ENCODE measurements at regions not wholly inside any gene's neighbourhood (a gene's known extent, or its start where the extent isn't known, plus 50 kb on each side); places are given as distances from the start of the nearest gene placed in this dataset.

GRCh38 chr7:69250958-69251357 lies 347.3 kb upstream of the AUTS2 start:
- Histone ChIP-seq H3K36me3 (no peaks in the 10 kb centered on the region), H3K4me1 (no peaks in the 10 kb centered on the region), H3K27ac (no peak overlapping the region), H3K4me3 (no peak overlapping the region), H3K27me3 (no peaks in the 10 kb centered on the region), H3K9me3 (no peaks in the 10 kb centered on the region)
- WGBS, 2 donors = 90 to 93% methylated on average over 5 of the region's 5 CpGs
- TF ChIP-seq CTCF (IDR thresholded peaks at IDR 0.05) = no peak
- TF ChIP-seq POLR2AphosphoS5 (IDR thresholded peaks at IDR 0.05) = no peak
- TF ChIP-seq POLR2A (IDR thresholded peaks at IDR 0.05) = no peak
- no peak for TF ChIP-seq EP300 (IDR thresholded peaks at IDR 0.05)
- no peak for DNase-seq
- intact Hi-C loops (cut with DNase I) = no loop called here

- no peaks in the 10 kb centered on the region for H3K27me3 ChIP-seq
- DNase-seq = no peak
- no peak overlapping the region for H3K27ac ChIP-seq
- H3K4me1 ChIP-seq = no peaks in the 10 kb centered on the region
- H3K9me3 ChIP-seq = no peaks in the 10 kb centered on the region
- no peaks in the 10 kb centered on the region for H3K36me3 ChIP-seq
- intact Hi-C loops (cut with DNase I) = no loop called here
- no peak overlapping the region for H3K4me3 ChIP-seq
- TF ChIP-seq POLR2AphosphoS5 (IDR thresholded peaks at IDR 0.05) (no peak), EP300 (IDR thresholded peaks at IDR 0.05) (no peak), POLR2A (IDR thresholded peaks at IDR 0.05) (no peak), CTCF (IDR thresholded peaks at IDR 0.05) (no peak)
Observed at GRCh38 chr7:69254643-69255042, 343.6 kb upstream of the AUTS2 start.

GRCh38 chr7:69256634-69257081 lies 341.6 kb upstream of the AUTS2 start:
- H3K27ac ChIP-seq = peak overlapping the region in 1 of 4 donors; percentile 20
- no peaks in the 10 kb centered on the region for H3K27me3 ChIP-seq
- intact Hi-C loops (cut with DNase I) = no loop called here
- no peaks in the 10 kb centered on the region for H3K9me3 ChIP-seq
- H3K4me1 ChIP-seq = no peaks in the 10 kb centered on the region
- DNase-seq = peak; percentile 87
- H3K4me3 ChIP-seq = no peak overlapping the region
- no peak for TF ChIP-seq POLR2A (IDR thresholded peaks at IDR 0.05)
- TF ChIP-seq CTCF (IDR thresholded peaks at IDR 0.05) = no peak
- peak in 3 of 4 donors; percentile 2 to 82 (median 31) for TF ChIP-seq EP300 (IDR thresholded peaks at IDR 0.05)
- WGBS, 2 donors = 65 to 83% methylated on average over 12 of the region's 12 CpGs
- H3K36me3 ChIP-seq = no peaks in the 10 kb centered on the region

GRCh38 chr7:69257592-69257991 lies 340.7 kb upstream of the AUTS2 start:
- WGBS, 2 donors = 83 to 92% methylated on average over 2 of the region's 2 CpGs
- intact Hi-C loops (cut with DNase I) = no loop called here
- no peak for TF ChIP-seq POLR2A (IDR thresholded peaks at IDR 0.05)
- no peak for TF ChIP-seq CTCF (IDR thresholded peaks at IDR 0.05)
- TF ChIP-seq EP300 (IDR thresholded peaks at IDR 0.05) = no peak
- no peak for TF ChIP-seq POLR2AphosphoS5 (IDR thresholded peaks at IDR 0.05)

GRCh38 chr7:69259445-69259844 lies 338.8 kb upstream of the AUTS2 start:
- intact Hi-C loops (cut with DNase I) = no loop called here
- H3K4me3 ChIP-seq = no peak overlapping the region
- no peaks in the 10 kb centered on the region for H3K9me3 ChIP-seq
- H3K36me3 ChIP-seq = no peaks in the 10 kb centered on the region
- TF ChIP-seq EP300 (IDR thresholded peaks at IDR 0.05) (no peak), POLR2A (IDR thresholded peaks at IDR 0.05) (no peak), POLR2AphosphoS5 (IDR thresholded peaks at IDR 0.05) (no peak), CTCF (IDR thresholded peaks at IDR 0.05) (no peak)
- H3K4me1 ChIP-seq = no peaks in the 10 kb centered on the region
- no peaks in the 10 kb centered on the region for H3K27me3 ChIP-seq
- no peak for DNase-seq
- H3K27ac ChIP-seq = no peak overlapping the region
- WGBS, 2 donors = 63 to 71% methylated on average over 2 of the region's 2 CpGs

More at GRCh38 chr7:69257592-69257991, 340.7 kb upstream of the AUTS2 start:
- DNase-seq = no peak
- Histone ChIP-seq H3K4me3 (no peak overlapping the region), H3K36me3 (no peaks in the 10 kb centered on the region), H3K4me1 (no peaks in the 10 kb centered on the region), H3K27ac (no peak overlapping the region), H3K9me3 (no peaks in the 10 kb centered on the region), H3K27me3 (no peaks in the 10 kb centered on the region)
